ENCODE measurements at regions not wholly inside any gene's neighbourhood (a gene's known extent, or its start where the extent isn't known, plus 50 kb on each side); places are given as distances from the start of the nearest gene placed in this dataset.

DNA sequence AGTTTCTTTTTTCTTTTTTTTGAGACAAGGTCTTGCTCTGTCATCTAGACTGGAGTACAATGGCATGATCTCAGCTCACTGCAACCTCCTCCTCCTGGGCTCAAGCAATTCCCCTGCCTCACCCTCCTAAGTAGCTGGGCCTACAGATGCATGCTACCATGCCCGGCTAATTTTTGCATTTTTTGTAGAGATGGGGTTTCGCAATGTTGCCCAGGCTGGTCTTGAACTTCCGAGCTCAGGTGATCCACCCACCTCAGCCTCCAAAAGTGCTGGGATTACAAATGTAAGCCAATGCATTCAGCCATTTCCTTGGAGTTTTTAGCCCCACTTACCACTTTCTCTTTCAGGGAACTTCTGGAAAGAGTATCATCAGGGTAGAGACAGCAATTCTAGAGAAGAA, 153.3 kb upstream of the THSD7B start:
- TF ChIP-seq EZH2 (IDR thresholded peaks at IDR 0.05; ENCODE audit: borderline replicate concordance, low read depth, low read length) (no peak), POLR2A (conservative IDR thresholded peaks at IDR 0.05) (no peak), NFE2L1 (tag; IDR thresholded peaks at IDR 0.05; ENCODE audit: borderline replicate concordance, low read depth) (no peak), ZNF316 (IDR thresholded peaks at IDR 0.05) (no peak), CBX5 (IDR thresholded peaks at IDR 0.05; ENCODE audit: borderline replicate concordance, low read depth) (no peak), YY1 (IDR thresholded peaks at IDR 0.05; ENCODE audit: borderline replicate concordance in 1 of 3, control insufficient read depth in 1 of 3, extremely low read depth in 1 of 3, insufficient read depth in 3 of 3, insufficient read length in 1 of 3, insufficient replicate concordance in 2 of 3, low read depth in 1 of 3, low read length in 2 of 3) (no peak), ADNP (tag; IDR thresholded peaks at IDR 0.05) (no peak)
